ENCODE measurements at regions not wholly inside any gene's neighbourhood (a gene's known extent, or its start where the extent isn't known, plus 50 kb on each side); places are given as distances from the start of the nearest gene placed in this dataset.

DNA sequence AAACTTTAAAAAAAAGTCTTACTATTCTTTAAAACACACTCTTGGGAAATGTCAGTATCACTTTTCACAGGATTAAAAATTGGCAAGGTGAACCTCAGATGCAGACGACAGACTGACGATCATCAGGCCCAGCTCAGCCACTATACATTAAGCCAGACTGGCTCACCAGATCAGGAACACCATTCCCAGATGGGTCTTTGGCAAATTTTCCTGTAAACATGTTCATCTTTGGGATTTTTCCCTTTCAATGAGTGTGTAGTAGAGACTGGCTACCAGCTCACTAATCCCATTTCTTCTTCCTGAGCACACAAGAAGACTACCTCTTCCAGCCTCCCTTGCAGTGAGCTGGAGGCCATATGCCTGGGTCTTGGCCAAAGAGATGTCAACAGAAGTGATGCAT, 142.7 kb upstream of the CHST15 start:
- TF ChIP-seq, protein P1, sequence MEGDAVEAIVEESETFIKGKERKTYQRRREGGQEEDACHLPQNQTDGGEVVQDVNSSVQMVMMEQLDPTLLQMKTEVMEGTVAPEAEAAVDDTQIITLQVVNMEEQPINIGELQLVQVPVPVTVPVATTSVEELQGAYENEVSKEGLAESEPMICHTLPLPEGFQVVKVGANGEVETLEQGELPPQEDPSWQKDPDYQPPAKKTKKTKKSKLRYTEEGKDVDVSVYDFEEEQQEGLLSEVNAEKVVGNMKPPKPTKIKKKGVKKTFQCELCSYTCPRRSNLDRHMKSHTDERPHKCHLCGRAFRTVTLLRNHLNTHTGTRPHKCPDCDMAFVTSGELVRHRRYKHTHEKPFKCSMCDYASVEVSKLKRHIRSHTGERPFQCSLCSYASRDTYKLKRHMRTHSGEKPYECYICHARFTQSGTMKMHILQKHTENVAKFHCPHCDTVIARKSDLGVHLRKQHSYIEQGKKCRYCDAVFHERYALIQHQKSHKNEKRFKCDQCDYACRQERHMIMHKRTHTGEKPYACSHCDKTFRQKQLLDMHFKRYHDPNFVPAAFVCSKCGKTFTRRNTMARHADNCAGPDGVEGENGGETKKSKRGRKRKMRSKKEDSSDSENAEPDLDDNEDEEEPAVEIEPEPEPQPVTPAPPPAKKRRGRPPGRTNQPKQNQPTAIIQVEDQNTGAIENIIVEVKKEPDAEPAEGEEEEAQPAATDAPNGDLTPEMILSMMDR (conservative IDR thresholded peaks at IDR 0.05; ENCODE audit: low read length): no peak
- no peak for TF ChIP-seq EZH2phosphoT487 (IDR thresholded peaks at IDR 0.05; ENCODE audit: borderline replicate concordance, low read depth, low read length)
